Subcutaneous abdominal adipose tissue (tissue), 5 donors: ENCODE measurements at regions not wholly inside any gene's neighbourhood (a gene's known extent, or its start where the extent isn't known, plus 50 kb on each side); places are given as distances from the start of the nearest gene placed in this dataset.

Experiments
- H3K27ac ChIP-seq: one replicate; pipeline ENCODE4 v1.7.0; 2013; ENCODE audit warnings: low read depth, mild to moderate bottlenecking, inconsistent platforms, low read length, moderate library complexity
- H3K27me3 ChIP-seq, 5 donors: one replicate each; pipeline ENCODE4 v1.7.0; 2013; ENCODE audit warnings: low read length in 5 of 5, inconsistent platforms in 1 of 5; ENCODE audit not compliant: control insufficient read depth in 5 of 5, insufficient read depth in 4 of 5
- H3K36me3 ChIP-seq, 5 donors: one replicate each; pipeline ENCODE4 v1.7.0; 2013; ENCODE audit warnings: low read length in 5 of 5; ENCODE audit not compliant: control insufficient read depth in 5 of 5, insufficient read depth in 5 of 5
- H3K4me1 ChIP-seq, 5 donors: one replicate each; pipeline ENCODE4 v1.7.0; 2013; ENCODE audit warnings: low read length in 5 of 5, mild to moderate bottlenecking in 3 of 5, moderate library complexity in 1 of 5; ENCODE audit not compliant: control insufficient read depth in 5 of 5, insufficient read depth in 5 of 5
- H3K4me3 ChIP-seq, 5 donors: one replicate each; pipeline ENCODE4 v1.7.0; 2013; ENCODE audit warnings: low read length in 5 of 5, low read depth in 1 of 5
- H3K9ac ChIP-seq, 5 donors: one replicate each; pipeline ENCODE4 v1.7.0; 2013; ENCODE audit warnings: low read length in 5 of 5, mild to moderate bottlenecking in 4 of 5, moderate library complexity in 3 of 5
- H3K9me3 ChIP-seq, 5 donors: one replicate each; pipeline ENCODE4 v1.7.0; 2013; ENCODE audit warnings: low read length in 5 of 5; ENCODE audit not compliant: control insufficient read depth in 5 of 5
- donor health status: healthy.
- donor health status: healthy.
- donor health status: healthy.
- donor health status: healthy.
- donor health status: healthy.

GRCh38 chr2:194095359-194095758 lies 1561.7 kb upstream of the SLC39A10 start:
- Histone ChIP-seq H3K4me3 (no peak overlapping the region), H3K9ac (no peak overlapping the region), H3K27ac (no peak overlapping the region), H3K36me3 (no peaks in the 10 kb centered on the region), H3K4me1 (no peaks in the 10 kb centered on the region), H3K9me3 (no peaks in the 10 kb centered on the region), H3K27me3 (no peaks in the 10 kb centered on the region)

GRCh38 chr2:194090251-194090905 lies 1566.6 kb upstream of the SLC39A10 start:
- Histone ChIP-seq H3K27me3 (no peaks in the 10 kb centered on the region), H3K36me3 (no peaks in the 10 kb centered on the region), H3K9me3 (no peaks in the 10 kb centered on the region), H3K27ac (no peak overlapping the region), H3K4me3 (no peak overlapping the region), H3K4me1 (no peaks in the 10 kb centered on the region), H3K9ac (no peak overlapping the region)

GRCh38 chr2:194087089-194087958 lies 1569.7 kb upstream of the SLC39A10 start:
- Histone ChIP-seq H3K4me1 (no peaks in the 10 kb centered on the region), H3K9me3 (no peaks in the 10 kb centered on the region), H3K36me3 (no peaks in the 10 kb centered on the region), H3K27ac (no peak overlapping the region), H3K9ac (no peak overlapping the region), H3K27me3 (no peaks in the 10 kb centered on the region), H3K4me3 (no peak overlapping the region)

- no peak overlapping the region for H3K4me3 ChIP-seq
- no peak overlapping the region for H3K9ac ChIP-seq
- no peaks in the 10 kb centered on the region for H3K9me3 ChIP-seq
- no peaks in the 10 kb centered on the region for H3K36me3 ChIP-seq
- H3K27ac ChIP-seq: no peak overlapping the region
- no peaks in the 10 kb centered on the region for H3K27me3 ChIP-seq
- H3K4me1 ChIP-seq: no peaks in the 10 kb centered on the region
Observed at GRCh38 chr2:194086129-194086528, 1570.9 kb upstream of the SLC39A10 start.

- Histone ChIP-seq H3K9me3 (no peaks in the 10 kb centered on the region), H3K27ac (no peak overlapping the region), H3K36me3 (no peaks in the 10 kb centered on the region), H3K27me3 (no peaks in the 10 kb centered on the region), H3K9ac (no peak overlapping the region), H3K4me1 (no peaks in the 10 kb centered on the region), H3K4me3 (no peak overlapping the region)
Observed at GRCh38 chr2:194079989-194080388, 1577.0 kb upstream of the SLC39A10 start.

GRCh38 chr2:194077366-194077765 lies 1579.7 kb upstream of the SLC39A10 start:
- Histone ChIP-seq H3K27ac (no peak overlapping the region), H3K27me3 (no peaks in the 10 kb centered on the region), H3K4me3 (no peak overlapping the region), H3K4me1 (no peaks in the 10 kb centered on the region), H3K9me3 (no peaks in the 10 kb centered on the region), H3K36me3 (no peaks in the 10 kb centered on the region), H3K9ac (no peak overlapping the region)

- Histone ChIP-seq H3K9ac (no peak overlapping the region), H3K9me3 (peaks cover 0 to 10% (median 3%) of the 10 kb centered on the region in 5 donors), H3K4me3 (no peak overlapping the region), H3K4me1 (no peaks in the 10 kb centered on the region), H3K27ac (no peak overlapping the region), H3K27me3 (no peaks in the 10 kb centered on the region), H3K36me3 (no peaks in the 10 kb centered on the region)
Observed at GRCh38 chr2:194062401-194062800, 1594.6 kb upstream of the SLC39A10 start.

GRCh38 chr2:194060269-194060668 lies 1596.8 kb upstream of the SLC39A10 start:
- Histone ChIP-seq H3K4me3 (no peak overlapping the region), H3K36me3 (no peaks in the 10 kb centered on the region), H3K9ac (no peak overlapping the region), H3K27me3 (no peaks in the 10 kb centered on the region), H3K4me1 (no peaks in the 10 kb centered on the region), H3K27ac (no peak overlapping the region), H3K9me3 (peaks cover 0 to 10% (median 3%) of the 10 kb centered on the region in 5 donors)

- Histone ChIP-seq H3K27me3 (no peaks in the 10 kb centered on the region), H3K9ac (no peak overlapping the region), H3K4me1 (no peaks in the 10 kb centered on the region), H3K9me3 (no peaks in the 10 kb centered on the region), H3K4me3 (no peak overlapping the region), H3K27ac (no peak overlapping the region), H3K36me3 (no peaks in the 10 kb centered on the region)
Observed at GRCh38 chr2:194054313-194054712, 1602.7 kb upstream of the SLC39A10 start.

GRCh38 chr2:194044321-194044720 lies 1612.7 kb upstream of the SLC39A10 start:
- H3K36me3 ChIP-seq: no peaks in the 10 kb centered on the region
- H3K9me3 ChIP-seq: no peaks in the 10 kb centered on the region
- no peak overlapping the region for H3K4me3 ChIP-seq
- no peak overlapping the region for H3K27ac ChIP-seq
- no peaks in the 10 kb centered on the region for H3K4me1 ChIP-seq
- no peaks in the 10 kb centered on the region for H3K27me3 ChIP-seq
- no peak overlapping the region for H3K9ac ChIP-seq
